ENCODE measurements at regions not wholly inside any gene's neighbourhood (a gene's known extent, or its start where the extent isn't known, plus 50 kb on each side); places are given as distances from the start of the nearest gene placed in this dataset.

- no peaks in the 10 kb centered on the region for H3K36me3 Mint-ChIP-seq
- no peak overlapping the region for H3K27ac Mint-ChIP-seq
- ATAC-seq = no peak
- DNase-seq (ENCODE audit: low spot score in 2 of 2) = no peak
- H3K9me3 Mint-ChIP-seq = peaks cover 9 to 15% of the 10 kb centered on the region in 2 donors
These were observed 1397.3 kb upstream of the MIR17HG start for GRCh38 chr13:89950225-89950624.

- H3K27ac Mint-ChIP-seq = no peak overlapping the region
- DNase-seq (ENCODE audit: low spot score in 2 of 2) (no peak), ATAC-seq (no peak)
- H3K36me3 Mint-ChIP-seq = no peaks in the 10 kb centered on the region
- peaks cover 5 to 12% of the 10 kb centered on the region in 2 donors for H3K9me3 Mint-ChIP-seq
These were observed 1396.1 kb upstream of the MIR17HG start for GRCh38 chr13:89951341-89951740.

GRCh38 chr13:89953581-89953980 lies 1393.9 kb upstream of the MIR17HG start:
- Mint-ChIP-seq H3K36me3 (no peaks in the 10 kb centered on the region), H3K27ac (no peak overlapping the region), H3K9me3 (peaks cover 5 to 6% of the 10 kb centered on the region in 2 donors)
- no peak for DNase-seq (ENCODE audit: low spot score in 2 of 2)
- ATAC-seq = no peak

- DNase-seq (ENCODE audit: low spot score in 2 of 2) (no peak), ATAC-seq (no peak)
- Mint-ChIP-seq H3K9me3 (peaks cover 5 to 12% of the 10 kb centered on the region in 2 donors), H3K36me3 (no peaks in the 10 kb centered on the region), H3K27ac (no peak overlapping the region)
These were observed 1391.7 kb upstream of the MIR17HG start for GRCh38 chr13:89955773-89956172.

- H3K36me3 Mint-ChIP-seq = no peaks in the 10 kb centered on the region
- DNase-seq (ENCODE audit: low spot score in 2 of 2) (no peak), ATAC-seq (no peak)
- H3K9me3 Mint-ChIP-seq = peaks cover 0 to 17% of the 10 kb centered on the region in 2 donors
- H3K27ac Mint-ChIP-seq = no peak overlapping the region
These were observed 1388.4 kb upstream of the MIR17HG start for GRCh38 chr13:89959074-89959473.

GRCh38 chr13:89965252-89965651 lies 1382.2 kb upstream of the MIR17HG start:
- DNase-seq (ENCODE audit: low spot score in 2 of 2) (no peak), ATAC-seq (no peak)
- Mint-ChIP-seq H3K9me3 (peaks cover 14 to 23% of the 10 kb centered on the region in 2 donors), H3K27ac (no peak overlapping the region), H3K36me3 (no peaks in the 10 kb centered on the region)

GRCh38 chr13:89966524-89966923 lies 1381.0 kb upstream of the MIR17HG start:
- no peak overlapping the region for H3K27ac Mint-ChIP-seq
- H3K9me3 Mint-ChIP-seq = peaks cover 20 to 29% of the 10 kb centered on the region in 2 donors
- no peak for DNase-seq (ENCODE audit: low spot score in 2 of 2)
- H3K36me3 Mint-ChIP-seq = no peaks in the 10 kb centered on the region
- no peak for ATAC-seq

GRCh38 chr13:89967701-89968100 lies 1379.8 kb upstream of the MIR17HG start:
- no peaks in the 10 kb centered on the region for H3K36me3 Mint-ChIP-seq
- no peak overlapping the region for H3K27ac Mint-ChIP-seq
- no peak for DNase-seq (ENCODE audit: low spot score in 2 of 2)
- ATAC-seq = no peak
- peaks cover 20 to 29% of the 10 kb centered on the region in 2 donors for H3K9me3 Mint-ChIP-seq

- DNase-seq (ENCODE audit: low spot score in 2 of 2) = no peak
- H3K36me3 Mint-ChIP-seq = no peaks in the 10 kb centered on the region
- peaks cover 20 to 29% of the 10 kb centered on the region in 2 donors for H3K9me3 Mint-ChIP-seq
- ATAC-seq = no peak
- H3K27ac Mint-ChIP-seq = no peak overlapping the region
These were observed 1379.0 kb upstream of the MIR17HG start for GRCh38 chr13:89968470-89968869.

- Mint-ChIP-seq H3K27ac (no peak overlapping the region), H3K9me3 (peaks cover 15 to 19% of the 10 kb centered on the region in 2 donors), H3K36me3 (no peaks in the 10 kb centered on the region)
- no peak for DNase-seq (ENCODE audit: low spot score in 2 of 2)
- ATAC-seq = no peak
These were observed 1377.2 kb upstream of the MIR17HG start for GRCh38 chr13:89970353-89970709.

- H3K27ac Mint-ChIP-seq = no peak overlapping the region
- DNase-seq (ENCODE audit: low spot score in 2 of 2) (no peak), ATAC-seq (no peak)
- no peaks in the 10 kb centered on the region for H3K36me3 Mint-ChIP-seq
- H3K9me3 Mint-ChIP-seq = peaks cover 0 to under 1% of the 10 kb centered on the region in 2 donors
These were observed 1370.3 kb upstream of the MIR17HG start for GRCh38 chr13:89977203-89977602.

- Mint-ChIP-seq H3K9me3 (peaks cover 3 to 12% of the 10 kb centered on the region in 2 donors), H3K27ac (no peak overlapping the region), H3K36me3 (no peaks in the 10 kb centered on the region)
- no peak for ATAC-seq
- DNase-seq (ENCODE audit: low spot score in 2 of 2) = no peak
These were observed 1366.6 kb upstream of the MIR17HG start for GRCh38 chr13:89980896-89981295.

GRCh38 chr13:89982407-89983095 lies 1364.9 kb upstream of the MIR17HG start:
- no peak for ATAC-seq
- no peaks in the 10 kb centered on the region for H3K36me3 Mint-ChIP-seq

GRCh38 chr13:89988206-89988605 lies 1359.3 kb upstream of the MIR17HG start:
- peaks cover 8 to 11% of the 10 kb centered on the region in 2 donors for H3K9me3 Mint-ChIP-seq
- no peak for DNase-seq (ENCODE audit: low spot score in 2 of 2)
- ATAC-seq = no peak
- H3K36me3 Mint-ChIP-seq = no peaks in the 10 kb centered on the region
- H3K27ac Mint-ChIP-seq = no peak overlapping the region

More at GRCh38 chr13:89982407-89983095, 1364.9 kb upstream of the MIR17HG start:
- Mint-ChIP-seq H3K9me3 (peaks cover 3 to 12% of the 10 kb centered on the region in 2 donors), H3K27ac (no peak overlapping the region)
- no peak for DNase-seq (ENCODE audit: low spot score in 2 of 2)

- ATAC-seq (no peak), DNase-seq (ENCODE audit: low spot score in 2 of 2) (no peak)
- H3K36me3 Mint-ChIP-seq = peaks cover 0 to 4% of the 10 kb centered on the region in 2 donors
- H3K27ac Mint-ChIP-seq = no peak overlapping the region
- peaks cover 19 to 21% of the 10 kb centered on the region in 2 donors for H3K9me3 Mint-ChIP-seq
These were observed 1343.9 kb upstream of the MIR17HG start for GRCh38 chr13:90003566-90003965.

- DNase-seq (ENCODE audit: low spot score in 2 of 2) (no peak), ATAC-seq (no peak)
- Mint-ChIP-seq H3K36me3 (no peaks in the 10 kb centered on the region), H3K27ac (no peak overlapping the region), H3K9me3 (peaks cover 5 to 8% of the 10 kb centered on the region in 2 donors)
These were observed 1338.8 kb upstream of the MIR17HG start for GRCh38 chr13:90008707-90009149.

GRCh38 chr13:90014038-90014437 lies 1333.4 kb upstream of the MIR17HG start:
- Mint-ChIP-seq H3K27ac (no peak overlapping the region), H3K36me3 (no peaks in the 10 kb centered on the region), H3K9me3 (peaks cover 0 to 5% of the 10 kb centered on the region in 2 donors)
- ATAC-seq (no peak), DNase-seq (ENCODE audit: low spot score in 2 of 2) (no peak)
